Fibroblast of the aortic adventitia (primary cell): ENCODE measurements at regions not wholly inside any gene's neighbourhood (a gene's known extent, or its start where the extent isn't known, plus 50 kb on each side); places are given as distances from the start of the nearest gene placed in this dataset.
"Not testable (repeated sequence)": the region's sequence is repeated elsewhere in the genome, so short reads cannot be mapped to it uniquely, and the experiment has no call there.

Source experiments
- DNase-seq: peaks from one replicate; pipeline ENCODE4 v3.0.0-alpha.2; 2010; ENCODE audit warnings: low read depth
- H3K4me3 ChIP-seq: 2 replicates; pipeline ENCODE4 v1.5.1; 2011; ENCODE audit warnings: low read depth, mild to moderate bottlenecking, control low read depth, low read length, moderate library complexity
- TF ChIP-seq, protein P1 (sequence below): IDR thresholded peaks from 2 replicates; pipeline ENCODE4 v1.5.1; 2011; ENCODE audit warnings: mild to moderate bottlenecking, low read length, control low read depth, inconsistent platforms; ENCODE audit not compliant: insufficient read depth

DNA sequence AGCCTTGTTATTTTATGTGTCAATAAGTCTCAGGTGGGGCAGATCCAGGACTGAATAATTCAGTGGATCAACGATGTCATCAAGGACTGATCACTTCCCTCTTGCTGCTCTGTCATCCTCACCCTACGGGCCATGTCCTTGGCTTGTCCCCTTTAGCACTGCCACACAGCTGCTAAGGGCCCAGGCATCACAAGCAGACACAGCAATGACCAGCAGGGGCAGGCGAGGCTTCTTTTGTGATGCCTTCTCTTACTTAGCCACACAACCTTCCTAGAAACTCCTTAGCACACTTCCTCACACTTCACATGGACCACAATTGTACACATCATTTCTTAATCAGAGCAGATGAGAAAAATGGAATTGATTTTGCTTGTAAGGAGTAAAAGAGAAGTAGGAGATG, 356.3 kb upstream of the SOX9 start:
- TF ChIP-seq, protein P1, sequence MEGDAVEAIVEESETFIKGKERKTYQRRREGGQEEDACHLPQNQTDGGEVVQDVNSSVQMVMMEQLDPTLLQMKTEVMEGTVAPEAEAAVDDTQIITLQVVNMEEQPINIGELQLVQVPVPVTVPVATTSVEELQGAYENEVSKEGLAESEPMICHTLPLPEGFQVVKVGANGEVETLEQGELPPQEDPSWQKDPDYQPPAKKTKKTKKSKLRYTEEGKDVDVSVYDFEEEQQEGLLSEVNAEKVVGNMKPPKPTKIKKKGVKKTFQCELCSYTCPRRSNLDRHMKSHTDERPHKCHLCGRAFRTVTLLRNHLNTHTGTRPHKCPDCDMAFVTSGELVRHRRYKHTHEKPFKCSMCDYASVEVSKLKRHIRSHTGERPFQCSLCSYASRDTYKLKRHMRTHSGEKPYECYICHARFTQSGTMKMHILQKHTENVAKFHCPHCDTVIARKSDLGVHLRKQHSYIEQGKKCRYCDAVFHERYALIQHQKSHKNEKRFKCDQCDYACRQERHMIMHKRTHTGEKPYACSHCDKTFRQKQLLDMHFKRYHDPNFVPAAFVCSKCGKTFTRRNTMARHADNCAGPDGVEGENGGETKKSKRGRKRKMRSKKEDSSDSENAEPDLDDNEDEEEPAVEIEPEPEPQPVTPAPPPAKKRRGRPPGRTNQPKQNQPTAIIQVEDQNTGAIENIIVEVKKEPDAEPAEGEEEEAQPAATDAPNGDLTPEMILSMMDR: no peak
- DNase-seq: no peak

DNA sequence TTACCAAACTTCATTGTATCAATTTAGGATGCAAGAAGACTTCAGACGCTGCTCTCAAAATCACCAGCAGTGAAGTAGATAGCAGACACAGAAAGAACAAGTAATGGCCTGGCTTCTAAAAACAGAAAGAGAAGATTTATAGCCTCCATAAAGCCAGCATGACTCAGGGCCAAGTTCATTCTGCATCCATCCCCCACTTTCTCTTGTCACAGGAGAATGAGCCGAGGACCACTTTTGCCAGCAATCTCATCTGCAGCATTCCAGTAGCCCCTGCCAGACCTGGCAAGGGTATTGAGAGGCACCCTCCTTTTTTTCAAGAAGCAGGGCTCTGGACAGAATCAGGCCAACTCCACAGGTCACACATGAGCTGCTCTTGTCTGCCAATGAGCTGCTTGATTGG, 355.4 kb upstream of the SOX9 start:
- no peak for DNase-seq
- TF ChIP-seq, protein P1: no peak
- no peak overlapping the region for H3K4me3 ChIP-seq

More for the DNA sequence above, 356.3 kb upstream of the SOX9 start:
- H3K4me3 ChIP-seq: no peak overlapping the region

DNA sequence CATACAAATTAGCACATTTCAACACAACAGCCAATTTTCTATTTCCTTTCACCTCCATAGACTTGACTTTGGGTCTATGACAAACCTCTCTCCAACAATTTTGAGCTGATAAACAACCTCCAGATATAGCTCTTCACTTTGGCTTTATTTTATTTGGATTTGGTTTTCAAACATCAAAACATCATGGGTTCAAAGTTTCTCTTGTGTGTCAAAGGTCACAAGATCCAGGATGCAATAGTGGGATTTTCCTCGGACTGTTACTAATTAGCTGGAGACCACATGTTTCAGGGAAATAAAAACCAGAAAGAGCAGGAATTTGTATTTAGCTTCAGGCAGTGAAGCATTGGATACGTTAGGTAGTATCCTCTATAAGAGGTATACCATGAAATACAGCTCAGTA, 351.0 kb upstream of the SOX9 start:
- DNase-seq: no peak
- H3K4me3 ChIP-seq: no peak overlapping the region
- TF ChIP-seq, protein P1: no peak

DNA sequence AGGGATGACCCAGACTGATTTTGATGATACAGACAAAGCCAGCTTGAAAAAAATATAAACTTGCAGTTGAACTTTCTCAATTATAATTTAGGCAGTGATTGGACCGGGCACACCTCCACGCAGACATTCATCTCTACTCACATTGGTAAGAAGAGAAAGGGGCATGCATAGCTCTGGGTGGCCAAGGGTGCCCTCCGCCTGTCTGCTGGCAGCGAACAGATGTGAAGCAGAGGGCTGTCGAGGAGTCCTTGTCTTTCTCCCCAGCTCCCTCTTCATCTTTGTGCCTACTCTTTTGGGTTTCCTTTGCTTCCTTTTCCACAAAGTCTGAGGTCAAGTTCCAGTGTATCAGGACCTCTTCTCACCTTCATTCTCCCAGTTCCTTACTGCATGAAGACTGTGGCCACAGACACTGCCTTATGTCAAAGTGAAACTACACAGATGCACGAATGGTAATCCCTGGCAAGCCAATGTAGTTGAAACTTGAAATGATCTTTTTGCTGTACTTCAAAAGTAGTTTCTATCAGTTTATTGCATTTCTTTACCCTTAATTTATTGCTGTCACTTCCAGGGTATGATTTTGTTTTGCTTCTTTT, 343.7 kb upstream of the SOX9 start:
- DNase-seq: no peak
- TF ChIP-seq, protein P1: no peak
- H3K4me3 ChIP-seq: no peak overlapping the region

DNA sequence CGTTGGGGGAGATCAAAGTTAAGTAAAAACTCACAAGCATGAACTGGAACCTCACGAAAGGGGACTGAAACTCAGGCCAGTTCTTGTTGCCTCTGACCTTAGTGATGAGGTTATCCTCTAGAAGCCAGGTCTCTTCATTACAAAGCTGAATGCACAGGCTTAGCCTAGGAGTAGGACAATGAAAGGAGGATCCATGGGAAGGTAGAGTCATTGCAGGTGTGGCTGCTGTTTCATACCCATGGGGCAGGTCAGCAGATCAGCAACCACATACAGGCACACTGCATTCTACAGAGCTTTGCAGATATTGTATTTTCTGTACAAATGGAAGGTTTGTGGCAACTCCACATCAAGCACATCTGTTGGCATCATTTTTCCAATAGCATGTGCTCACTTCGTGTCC, 341.3 kb upstream of the SOX9 start:
- TF ChIP-seq, protein P1: no peak
- H3K4me3 ChIP-seq: no peak overlapping the region
- no peak for DNase-seq

DNA sequence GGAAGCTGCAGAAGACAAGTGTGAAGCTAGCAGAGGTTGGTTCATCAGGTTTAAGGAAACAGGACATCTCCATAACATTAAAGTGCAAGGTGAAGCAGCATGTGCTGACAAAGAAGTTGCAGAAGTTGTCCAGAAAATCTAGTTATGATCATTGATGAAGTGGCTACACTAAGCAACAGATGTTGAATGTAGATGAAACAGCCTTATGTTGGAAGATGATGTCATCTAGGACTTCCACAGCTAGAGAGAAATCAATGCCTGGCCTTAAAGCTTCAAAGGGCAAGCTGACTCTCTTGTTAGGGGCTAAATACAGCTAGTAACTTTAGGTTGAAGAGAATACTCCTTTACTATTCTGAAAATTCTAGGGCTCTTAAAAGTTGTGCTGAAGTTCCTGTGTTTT, 340.2 kb upstream of the SOX9 start:
- no peak for DNase-seq
- TF ChIP-seq, protein P1: no peak
- no peak overlapping the region for H3K4me3 ChIP-seq

DNA sequence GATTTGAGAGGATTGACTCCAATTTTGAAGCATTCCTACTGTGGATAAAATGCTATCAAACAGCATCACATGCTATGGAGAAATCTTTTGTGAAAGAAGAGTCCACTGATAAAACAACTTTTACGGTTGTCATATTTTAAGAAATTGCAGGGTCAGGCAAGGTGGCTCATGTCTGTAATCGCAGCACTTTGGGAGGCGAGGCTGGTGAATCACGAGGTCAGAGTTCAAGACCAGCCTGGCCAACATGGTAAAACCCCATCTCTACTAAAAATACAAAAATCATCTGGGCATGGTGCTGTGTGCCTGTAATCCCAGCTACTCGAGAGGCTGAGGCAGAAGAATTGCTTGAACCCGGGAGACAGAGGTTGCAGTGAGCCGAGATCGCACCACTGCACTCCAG, 338.8 kb upstream of the SOX9 start:
- not testable (repeated sequence) for DNase-seq, H3K4me3 ChIP-seq
